ENCODE measurements at regions not wholly inside any gene's neighbourhood (a gene's known extent, or its start where the extent isn't known, plus 50 kb on each side); places are given as distances from the start of the nearest gene placed in this dataset.

- TF ChIP-seq, protein P1, sequence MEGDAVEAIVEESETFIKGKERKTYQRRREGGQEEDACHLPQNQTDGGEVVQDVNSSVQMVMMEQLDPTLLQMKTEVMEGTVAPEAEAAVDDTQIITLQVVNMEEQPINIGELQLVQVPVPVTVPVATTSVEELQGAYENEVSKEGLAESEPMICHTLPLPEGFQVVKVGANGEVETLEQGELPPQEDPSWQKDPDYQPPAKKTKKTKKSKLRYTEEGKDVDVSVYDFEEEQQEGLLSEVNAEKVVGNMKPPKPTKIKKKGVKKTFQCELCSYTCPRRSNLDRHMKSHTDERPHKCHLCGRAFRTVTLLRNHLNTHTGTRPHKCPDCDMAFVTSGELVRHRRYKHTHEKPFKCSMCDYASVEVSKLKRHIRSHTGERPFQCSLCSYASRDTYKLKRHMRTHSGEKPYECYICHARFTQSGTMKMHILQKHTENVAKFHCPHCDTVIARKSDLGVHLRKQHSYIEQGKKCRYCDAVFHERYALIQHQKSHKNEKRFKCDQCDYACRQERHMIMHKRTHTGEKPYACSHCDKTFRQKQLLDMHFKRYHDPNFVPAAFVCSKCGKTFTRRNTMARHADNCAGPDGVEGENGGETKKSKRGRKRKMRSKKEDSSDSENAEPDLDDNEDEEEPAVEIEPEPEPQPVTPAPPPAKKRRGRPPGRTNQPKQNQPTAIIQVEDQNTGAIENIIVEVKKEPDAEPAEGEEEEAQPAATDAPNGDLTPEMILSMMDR (IDR thresholded peaks at IDR 0.05; ENCODE audit: insufficient read depth, missing control alignments) = no peak
- no peak for FAIRE-seq
- no peak for DNase-seq (ENCODE audit: insufficient read length, low spot score)
Observed at GRCh38 chr2:47655563-47655880, 84.7 kb upstream of the KCNK12 start.

GRCh38 chr2:47654790-47655562 is 84.2 kb upstream of the KCNK12 start:
- FAIRE-seq (no peak), DNase-seq (ENCODE audit: insufficient read length, low spot score) (no peak)
- TF ChIP-seq, protein P1 (IDR thresholded peaks at IDR 0.05; ENCODE audit: insufficient read depth, missing control alignments) = no peak

DNA sequence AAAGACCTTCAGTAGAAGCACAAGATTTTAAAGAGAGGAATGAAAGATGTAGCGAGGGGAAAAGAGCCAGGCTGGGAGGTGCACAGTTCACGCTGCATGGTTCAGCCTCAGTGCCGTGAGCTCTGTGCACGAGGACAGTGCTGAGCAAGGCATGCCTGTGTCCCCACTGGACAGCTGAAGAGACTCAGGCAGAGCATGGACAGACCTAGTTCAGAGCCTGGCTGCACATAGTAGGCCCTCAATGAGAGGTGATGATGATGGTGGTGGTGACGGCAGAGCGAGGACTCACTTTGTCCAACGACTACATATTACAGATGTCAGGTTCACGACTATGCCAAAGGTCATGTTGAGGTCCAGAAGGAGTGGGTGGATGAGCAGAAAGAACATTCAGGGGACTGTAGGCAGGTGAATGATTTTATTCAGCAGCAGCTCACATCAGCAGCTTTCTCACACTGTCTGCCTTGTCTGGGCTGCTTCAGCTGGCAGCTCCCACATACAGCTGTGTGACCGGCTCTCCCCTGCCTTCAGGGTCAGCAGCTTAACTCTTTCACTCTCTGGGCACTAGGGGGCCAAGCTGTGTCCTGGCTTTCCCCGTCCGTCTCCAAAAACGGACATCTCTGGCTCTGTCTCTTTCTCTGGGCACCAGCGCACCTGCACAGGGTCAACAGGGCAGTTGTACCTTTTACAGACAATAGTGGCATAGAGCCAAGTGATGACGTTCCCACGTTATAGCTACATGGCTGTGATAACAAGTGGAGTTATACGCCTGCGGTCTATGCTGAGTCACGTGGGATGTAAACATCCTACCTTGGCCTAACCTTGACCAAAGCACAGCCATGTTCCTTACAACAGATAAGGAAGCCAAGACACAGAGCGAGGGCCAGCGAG is 83.4 kb upstream of the KCNK12 start:
- DNase-seq (ENCODE audit: insufficient read length, low spot score) (no peak), FAIRE-seq (no peak)
- TF ChIP-seq, protein P1 (IDR thresholded peaks at IDR 0.05; ENCODE audit: insufficient read depth, missing control alignments) = peak; percentile 20

- TF ChIP-seq, protein P1 (IDR thresholded peaks at IDR 0.05; ENCODE audit: insufficient read depth, missing control alignments) = no peak
- no peak for FAIRE-seq
- no peak for DNase-seq (ENCODE audit: insufficient read length, low spot score)
Observed at GRCh38 chr2:47653036-47653435, 82.3 kb upstream of the KCNK12 start.

- FAIRE-seq (no peak), DNase-seq (ENCODE audit: insufficient read length, low spot score) (no peak)
- TF ChIP-seq, protein P1 (IDR thresholded peaks at IDR 0.05; ENCODE audit: insufficient read depth, missing control alignments) = no peak
Observed at GRCh38 chr2:47652061-47652690, 81.4 kb upstream of the KCNK12 start.

GRCh38 chr2:47651296-47651695 is 80.5 kb upstream of the KCNK12 start:
- DNase-seq (ENCODE audit: insufficient read length, low spot score) (no peak), FAIRE-seq (no peak)
- TF ChIP-seq, protein P1 (IDR thresholded peaks at IDR 0.05; ENCODE audit: insufficient read depth, missing control alignments) = no peak

All from D721Med (cell line).